ENCODE measurements at regions not wholly inside any gene's neighbourhood (a gene's known extent, or its start where the extent isn't known, plus 50 kb on each side); places are given as distances from the start of the nearest gene placed in this dataset.
A peak's percentile ranks its signal among the peaks of the same experiment; 100 is the strongest.
"Not testable (repeated sequence)": the region's sequence is repeated elsewhere in the genome, so short reads cannot be mapped to it uniquely, and the experiment has no call there.

DNA sequence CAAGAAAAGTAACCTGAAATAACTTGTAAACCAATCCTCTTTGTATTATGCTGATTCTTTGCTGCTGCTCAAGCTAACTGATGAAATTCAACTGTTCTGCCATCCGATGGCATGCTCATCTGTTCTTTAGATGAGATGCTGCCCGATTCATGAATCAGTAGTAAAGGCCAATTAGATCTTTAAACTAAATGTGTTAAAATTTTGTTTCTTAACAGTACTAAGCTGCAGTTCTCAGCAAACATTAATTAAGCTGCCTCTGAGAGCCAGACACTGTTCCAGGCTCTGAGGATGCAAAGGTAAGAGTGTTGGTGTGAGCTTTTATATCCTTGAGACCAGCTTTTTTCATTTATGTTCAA is 77.0 kb upstream of the NT5E start:
- Mint-ChIP-seq H3K9me3 (no peaks in the 10 kb centered on the region), H3K27me3 (ENCODE audit: low read depth) (peaks cover 4% of the 10 kb centered on the region), H3K27ac (no peak overlapping the region), H3K36me3 (ENCODE audit: low read depth) (no peaks in the 10 kb centered on the region), H3K4me1 (ENCODE audit: low read depth) (no peaks in the 10 kb centered on the region), H3K4me3 (no peak overlapping the region)
- no peak for DNase-seq
- CTCF ChIA-PET, result no interaction called here
- intact Hi-C loops (cut with micrococcal nuclease), result no loop called here

DNA sequence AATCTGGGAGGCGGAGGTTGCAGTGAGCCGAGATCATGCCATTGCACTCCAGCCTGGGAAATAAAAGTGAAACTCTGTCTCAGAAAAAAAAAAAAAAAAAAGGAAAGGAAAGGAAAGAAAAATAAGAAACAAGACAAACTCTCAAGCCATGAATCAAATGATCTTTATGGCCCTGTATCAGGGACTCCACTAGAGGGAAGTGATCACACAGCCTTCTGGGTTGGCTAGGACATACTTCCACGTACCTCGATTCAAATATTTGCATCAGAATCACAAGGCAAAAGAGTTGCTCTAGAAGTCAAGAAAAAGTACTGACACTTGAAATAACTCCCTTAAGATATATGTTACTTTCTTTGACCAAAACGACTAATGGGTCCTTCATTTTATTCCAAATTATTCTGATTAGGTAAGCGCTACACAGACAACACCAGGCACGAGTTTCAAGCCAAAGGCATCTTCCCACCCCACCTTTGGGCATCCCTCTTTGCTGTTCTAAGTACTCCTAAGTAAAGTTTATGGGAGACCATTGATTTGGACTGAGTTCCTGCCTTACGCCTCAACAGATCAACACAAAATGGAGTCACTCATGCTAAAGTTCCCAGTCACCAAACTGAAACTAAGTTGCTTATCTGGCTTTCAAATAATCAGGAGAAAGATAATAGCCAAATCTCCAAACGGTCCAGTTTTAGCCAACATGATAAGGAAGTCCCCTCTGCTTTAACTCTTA is 77.5 kb upstream of the NT5E start:
- CTCF ChIA-PET, result interaction anchor here (0.6 kb wide), 1 partner anchor 108 kb away, joined by 4 read pairs; no protein-coding TSS in a partner anchor
- H3K4me1 Mint-ChIP-seq (ENCODE audit: low read depth), result no peaks in the 10 kb centered on the region
- H3K4me3 Mint-ChIP-seq, result no peak overlapping the region
- peaks cover 4% of the 10 kb centered on the region for H3K27me3 Mint-ChIP-seq (ENCODE audit: low read depth)
- H3K36me3 Mint-ChIP-seq (ENCODE audit: low read depth), result no peaks in the 10 kb centered on the region
- no peak for DNase-seq
- H3K9me3 Mint-ChIP-seq, result no peaks in the 10 kb centered on the region
- no peak overlapping the region for H3K27ac Mint-ChIP-seq
- intact Hi-C loops (cut with micrococcal nuclease), result no loop called here

DNA sequence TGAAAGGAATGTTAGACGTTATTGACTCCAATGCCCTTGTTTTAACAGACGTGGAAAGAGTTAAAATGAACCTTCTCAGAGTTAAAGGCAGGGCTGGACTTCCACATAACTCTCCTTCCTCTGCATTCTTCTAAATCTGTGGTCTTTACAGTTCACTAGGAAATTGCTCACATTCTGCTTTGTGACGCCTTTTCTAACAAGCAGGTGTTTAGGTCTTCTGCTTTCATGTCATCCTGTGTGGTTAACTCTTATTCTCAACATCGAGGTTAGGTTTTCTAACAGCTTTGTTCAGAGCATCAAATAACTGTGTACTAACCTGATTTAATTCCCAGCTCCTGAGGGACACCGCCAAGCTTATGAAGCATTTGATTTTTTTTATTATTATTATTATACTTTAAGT is 81.3 kb upstream of the NT5E start:
- no peak overlapping the region for H3K4me3 Mint-ChIP-seq
- no peaks in the 10 kb centered on the region for H3K9me3 Mint-ChIP-seq
- no peaks in the 10 kb centered on the region for H3K4me1 Mint-ChIP-seq (ENCODE audit: low read depth)
- CTCF ChIA-PET, result interaction anchor here (1.1 kb wide), 1 partner anchor 16 kb away, joined by 3 read pairs; no protein-coding TSS in a partner anchor
- peaks cover 12% of the 10 kb centered on the region for H3K27me3 Mint-ChIP-seq (ENCODE audit: low read depth)
- no peak overlapping the region for H3K27ac Mint-ChIP-seq
- H3K36me3 Mint-ChIP-seq (ENCODE audit: low read depth), result no peaks in the 10 kb centered on the region
- intact Hi-C loops (cut with micrococcal nuclease), result no loop called here
- no peak for DNase-seq

DNA sequence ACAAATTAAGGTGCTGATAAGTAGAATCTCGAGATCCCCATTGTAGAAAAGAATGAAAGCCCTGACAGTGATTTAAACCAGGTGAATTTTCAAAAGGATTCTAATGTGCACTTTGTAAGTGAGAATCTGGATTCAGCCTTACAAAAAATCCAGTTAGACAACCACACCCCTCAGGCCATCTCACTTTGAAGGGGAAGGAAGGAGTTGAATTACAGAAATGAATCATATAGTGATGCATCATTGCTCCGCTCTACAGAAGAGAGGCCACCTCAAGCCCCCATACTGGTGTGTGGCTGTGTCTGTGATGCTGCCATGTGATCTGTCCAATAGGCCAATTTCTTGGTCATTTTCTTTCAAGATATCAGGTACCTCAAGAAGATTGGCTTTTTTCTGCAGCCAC is 85.5 kb upstream of the NT5E start:
- intact Hi-C loops (cut with micrococcal nuclease), result no loop called here
- peaks cover 14% of the 10 kb centered on the region for H3K27me3 Mint-ChIP-seq (ENCODE audit: low read depth)

DNA sequence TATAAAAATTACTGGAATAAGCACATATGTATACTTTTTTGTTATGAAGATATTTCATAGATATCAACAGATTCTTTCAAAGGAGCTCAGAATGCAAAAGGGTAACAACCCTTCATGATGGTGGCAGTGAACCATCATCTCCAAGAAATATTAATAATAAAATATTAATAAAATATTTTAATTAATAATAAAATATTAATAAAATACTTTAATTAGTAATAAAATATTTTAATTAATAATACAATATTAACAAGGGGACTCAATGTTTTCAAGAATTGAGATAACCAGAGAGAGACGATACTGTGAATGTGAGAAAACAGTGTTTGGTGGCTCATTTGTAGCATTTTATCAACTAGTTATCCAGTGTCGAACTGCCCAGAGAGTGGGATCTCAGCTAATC is 86.0 kb upstream of the NT5E start:
- Mint-ChIP-seq H3K27ac (no peak overlapping the region), H3K27me3 (ENCODE audit: low read depth) (peaks cover 14% of the 10 kb centered on the region), H3K9me3 (no peaks in the 10 kb centered on the region), H3K4me1 (ENCODE audit: low read depth) (peaks cover 2% of the 10 kb centered on the region), H3K4me3 (no peak overlapping the region), H3K36me3 (ENCODE audit: low read depth) (no peaks in the 10 kb centered on the region)
- DNase-seq, result no peak
- CTCF ChIA-PET, result no interaction called here
- intact Hi-C loops (cut with micrococcal nuclease), result no loop called here

More for the DNA sequence above, 85.5 kb upstream of the NT5E start:
- no peak overlapping the region for H3K4me3 Mint-ChIP-seq
- H3K9me3 Mint-ChIP-seq, result no peaks in the 10 kb centered on the region
- no peaks in the 10 kb centered on the region for H3K36me3 Mint-ChIP-seq (ENCODE audit: low read depth)
- peak; percentile 6 for DNase-seq
- H3K27ac Mint-ChIP-seq, result no peak overlapping the region
- CTCF ChIA-PET, result no interaction called here
- peaks cover 2% of the 10 kb centered on the region for H3K4me1 Mint-ChIP-seq (ENCODE audit: low read depth)

DNA sequence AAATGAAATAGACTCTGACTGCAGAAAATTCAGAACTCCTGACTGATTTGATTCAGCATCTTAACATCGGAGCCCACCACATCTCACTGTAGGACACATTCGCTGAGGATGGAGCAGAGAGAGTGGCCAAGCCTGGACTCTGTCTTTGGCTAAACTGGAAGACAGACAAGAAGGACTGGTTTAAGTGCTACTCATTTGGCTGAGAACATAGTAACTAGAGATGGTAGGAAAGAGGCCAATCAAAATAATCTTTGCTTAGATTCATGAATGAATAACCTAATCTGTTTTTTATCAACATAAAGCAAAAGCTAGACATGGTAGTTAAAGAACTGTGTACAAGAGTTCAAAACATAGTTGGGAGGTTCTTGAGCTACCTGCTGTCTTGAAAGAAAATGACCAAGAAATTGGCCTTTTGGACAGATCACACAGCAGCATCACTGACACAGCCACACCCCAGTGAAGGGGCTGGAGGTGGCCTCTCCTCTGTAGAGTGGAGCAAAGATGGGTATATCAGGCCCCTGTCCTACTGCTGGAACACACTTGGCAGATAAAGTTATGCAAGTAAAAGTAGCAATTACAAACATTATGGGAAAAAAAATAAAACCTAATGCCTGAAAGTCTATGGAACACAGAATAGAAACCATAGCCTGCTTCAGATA is 87.1 kb upstream of the NT5E start:
- Mint-ChIP-seq H3K4me1 (ENCODE audit: low read depth) (peaks cover 2% of the 10 kb centered on the region), H3K36me3 (ENCODE audit: low read depth) (no peaks in the 10 kb centered on the region), H3K27me3 (ENCODE audit: low read depth) (peaks cover 11% of the 10 kb centered on the region), H3K9me3 (no peaks in the 10 kb centered on the region), H3K27ac (no peak overlapping the region), H3K4me3 (no peak overlapping the region)
- DNase-seq, result no peak
- CTCF ChIA-PET, result interaction anchor here (0.6 to 4.8 kb wide), 2 partner anchors 42 to 121 kb away, joined by 3 to 40 read pairs; no protein-coding TSS in a partner anchor
- intact Hi-C loops (cut with micrococcal nuclease), result no loop called here

DNA sequence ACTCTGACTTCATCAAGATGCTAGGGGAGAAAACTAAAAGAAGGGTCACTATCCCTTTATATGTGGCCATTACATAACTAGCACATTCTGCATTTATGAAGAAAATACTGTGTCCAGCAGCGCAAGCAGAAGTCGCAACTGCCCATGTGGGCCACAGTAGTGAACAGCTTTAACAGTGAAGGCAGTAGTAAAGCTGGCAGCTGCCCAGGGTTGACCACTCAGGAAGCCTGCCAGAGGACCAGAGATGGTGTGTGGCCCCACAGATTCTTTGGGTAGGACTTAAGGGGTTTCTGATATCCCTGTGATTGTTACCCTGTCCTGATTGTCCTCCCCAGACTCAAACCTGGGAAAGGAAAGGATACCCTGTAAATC is 88.3 kb upstream of the NT5E start:
- intact Hi-C loops (cut with micrococcal nuclease), result loop anchor here (1.0 kb wide), 1 partner anchor 104 kb away; no protein-coding TSS in a partner anchor
- no peaks in the 10 kb centered on the region for H3K9me3 Mint-ChIP-seq
- DNase-seq, result no peak
- no peak overlapping the region for H3K4me3 Mint-ChIP-seq
- H3K36me3 Mint-ChIP-seq (ENCODE audit: low read depth), result no peaks in the 10 kb centered on the region
- H3K27me3 Mint-ChIP-seq (ENCODE audit: low read depth), result peaks cover 3% of the 10 kb centered on the region
- peaks cover 2% of the 10 kb centered on the region for H3K4me1 Mint-ChIP-seq (ENCODE audit: low read depth)
- CTCF ChIA-PET, result interaction anchor here (0.6 to 4.8 kb wide), 3 partner anchors 9 to 122 kb away, joined by 3 to 40 read pairs (median 3); no protein-coding TSS in a partner anchor
- no peak overlapping the region for H3K27ac Mint-ChIP-seq

DNA sequence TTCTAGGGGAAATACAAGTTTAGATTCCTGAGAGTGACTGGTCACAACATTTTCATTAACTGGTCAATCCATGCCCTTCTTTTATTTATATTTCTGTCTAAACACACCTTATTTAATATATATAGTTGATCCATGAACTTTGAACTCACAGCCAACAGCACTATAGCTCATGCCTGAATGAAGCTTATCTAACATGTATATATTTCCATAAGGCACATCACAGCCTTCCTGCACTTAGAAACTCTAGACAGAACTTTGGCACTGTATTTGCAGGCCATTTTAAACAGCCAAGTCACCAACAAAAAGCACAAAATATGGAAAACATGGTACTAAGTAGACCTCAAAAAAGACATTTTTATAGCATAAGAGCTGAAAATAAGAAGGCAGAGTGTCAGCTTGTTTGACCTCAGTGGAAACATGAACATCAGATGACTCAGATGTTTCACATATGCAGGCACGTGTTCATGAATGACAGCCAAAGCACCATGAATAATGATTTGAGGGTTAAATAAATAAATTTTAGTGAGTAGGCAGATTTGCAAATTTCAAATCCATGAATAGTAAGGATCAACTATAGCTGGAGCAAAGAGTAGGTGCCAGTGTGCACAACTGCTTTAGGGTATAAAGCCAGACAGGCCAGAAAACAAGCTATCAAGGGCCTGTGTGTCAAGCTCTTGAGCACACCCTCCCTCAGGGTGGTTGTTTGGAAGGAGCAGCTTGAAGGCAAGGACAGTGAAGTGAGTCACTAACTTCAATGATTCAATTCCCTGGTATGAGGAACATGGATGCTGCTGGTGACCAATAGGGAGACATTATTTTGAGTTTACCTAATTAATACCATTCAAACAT is 88.9 kb upstream of the NT5E start:
- Mint-ChIP-seq H3K4me1 (ENCODE audit: low read depth) (peaks cover 2% of the 10 kb centered on the region), H3K27me3 (ENCODE audit: low read depth) (peaks cover 2% of the 10 kb centered on the region), H3K36me3 (ENCODE audit: low read depth) (no peaks in the 10 kb centered on the region), H3K9me3 (no peaks in the 10 kb centered on the region), H3K27ac (no peak overlapping the region), H3K4me3 (no peak overlapping the region)
- no peak for DNase-seq
- intact Hi-C loops (cut with micrococcal nuclease), result loop anchor here (1.0 kb wide), 1 partner anchor 104 kb away; no protein-coding TSS in a partner anchor
- CTCF ChIA-PET, result interaction anchor here (0.6 to 4.8 kb wide), 5 partner anchors 9 to 176 kb away, joined by 3 to 40 read pairs (median 5); no protein-coding TSS in a partner anchor

DNA sequence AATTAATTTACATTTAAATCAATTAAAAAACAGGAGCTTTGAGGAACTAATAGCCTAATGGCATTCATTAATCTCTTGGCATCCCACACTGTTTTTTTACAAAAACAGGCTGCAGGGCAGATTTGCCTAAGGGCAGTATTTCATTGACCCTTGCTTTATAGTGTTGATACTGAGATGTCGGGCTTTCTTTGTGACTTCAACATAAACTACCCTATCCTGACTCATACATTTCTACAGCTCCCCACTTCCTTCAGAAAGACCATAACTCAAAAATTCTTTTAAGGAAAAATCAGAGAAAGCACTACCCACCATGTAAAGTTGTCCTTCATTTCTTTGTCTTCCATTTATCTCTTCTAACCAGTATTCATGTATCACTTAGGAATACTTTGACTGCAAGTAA is 92.2 kb upstream of the NT5E start:
- DNase-seq, result no peak
- Mint-ChIP-seq H3K36me3 (ENCODE audit: low read depth) (no peaks in the 10 kb centered on the region), H3K4me3 (no peak overlapping the region), H3K27me3 (ENCODE audit: low read depth) (peaks cover 2% of the 10 kb centered on the region), H3K9me3 (no peaks in the 10 kb centered on the region), H3K27ac (no peak overlapping the region), H3K4me1 (ENCODE audit: low read depth) (peaks cover 2% of the 10 kb centered on the region)
- intact Hi-C loops (cut with micrococcal nuclease), result loop anchor here (5.0 kb wide), 1 partner anchor 320 kb away; no protein-coding TSS in a partner anchor
- CTCF ChIA-PET, result interaction anchor here (1.6 kb wide), 1 partner anchor 126 kb away, joined by 10 read pairs; no protein-coding TSS in a partner anchor

DNA sequence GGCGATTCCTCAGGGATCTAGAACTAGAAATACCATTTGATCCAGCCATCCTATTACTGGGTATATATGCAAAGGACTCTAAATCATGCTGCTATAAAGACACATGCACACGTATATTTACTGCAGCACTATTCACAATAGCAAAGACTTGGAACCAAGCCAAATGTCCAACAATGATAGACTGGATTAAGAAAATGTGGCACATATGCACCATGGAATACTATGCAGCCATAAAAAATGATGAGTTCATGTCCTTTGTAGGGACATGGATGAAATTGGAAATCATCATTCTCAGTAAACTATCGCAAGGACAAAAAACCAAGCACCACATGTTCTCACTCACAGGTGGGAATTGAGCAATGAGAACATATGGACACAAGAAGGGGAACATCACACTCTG is 93.1 kb upstream of the NT5E start:
- not testable (repeated sequence) for DNase-seq; H3K9me3 Mint-ChIP-seq; H3K4me1 Mint-ChIP-seq (ENCODE audit: low read depth); H3K36me3 Mint-ChIP-seq (ENCODE audit: low read depth); H3K27ac Mint-ChIP-seq; H3K4me3 Mint-ChIP-seq; H3K27me3 Mint-ChIP-seq (ENCODE audit: low read depth)
- CTCF ChIA-PET, result interaction anchor here (1.6 kb wide), 1 partner anchor 127 kb away, joined by 10 read pairs; no protein-coding TSS in a partner anchor
- intact Hi-C loops (cut with micrococcal nuclease), result loop anchor here (5.0 kb wide), 1 partner anchor 321 kb away; no protein-coding TSS in a partner anchor

DNA sequence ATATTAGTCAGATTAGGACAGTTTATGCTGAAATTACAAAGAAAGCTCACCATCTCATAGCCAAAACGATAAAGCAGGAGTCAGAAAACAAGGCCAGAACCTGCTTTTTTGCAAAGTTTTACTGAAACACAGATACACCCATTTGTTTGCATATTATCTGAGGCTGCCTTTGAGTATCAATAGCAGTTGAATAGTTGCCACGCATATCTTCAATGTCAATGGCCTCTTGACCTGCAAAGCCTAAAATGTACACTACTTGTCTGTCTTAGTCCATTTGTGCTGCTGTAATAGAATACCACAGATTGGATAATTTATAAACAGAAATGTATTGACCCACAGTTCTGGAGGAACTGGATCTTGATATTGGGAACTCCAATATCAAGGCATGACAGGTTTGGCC is 94.1 kb upstream of the NT5E start:
- DNase-seq, result no peak
- intact Hi-C loops (cut with micrococcal nuclease), result loop anchor here (1.0 to 5.0 kb wide), 3 partner anchors 127 to 321 kb away; no protein-coding TSS in a partner anchor
- no peak overlapping the region for H3K4me3 Mint-ChIP-seq
- H3K9me3 Mint-ChIP-seq, result no peaks in the 10 kb centered on the region
- no peaks in the 10 kb centered on the region for H3K36me3 Mint-ChIP-seq (ENCODE audit: low read depth)
- H3K27me3 Mint-ChIP-seq (ENCODE audit: low read depth), result peaks cover 2% of the 10 kb centered on the region
- H3K4me1 Mint-ChIP-seq (ENCODE audit: low read depth), result peaks cover under 1% of the 10 kb centered on the region
- no peak overlapping the region for H3K27ac Mint-ChIP-seq
- CTCF ChIA-PET, result interaction anchor here (0.6 to 5.4 kb wide), 13 partner anchors 29 to 183 kb away, joined by 3 to 109 read pairs (median 4); partner anchors contain the start of gene NT5E

All from activated naive CD4-positive, alpha-beta T cell treated with anti-CD3 and anti-CD28 coated beads for 36 hours (primary cell).